HG03139 (cell line): ENCODE measurements at regions not wholly inside any gene's neighbourhood (a gene's known extent, or its start where the extent isn't known, plus 50 kb on each side); places are given as distances from the start of the nearest gene placed in this dataset.

Experiments used
- ATAC-seq: cut with Tn5 transposase; IDR thresholded peaks from one replicate; pipeline ENCODE4 v1.9.1; 2021; ENCODE audit not compliant: unreplicated experiment

GRCh38 chr5:136425921-136426320 is 60.6 kb upstream of the TRPC7 start:
- ATAC-seq = no peak

GRCh38 chr5:136424835-136425584 is 59.7 kb upstream of the TRPC7 start:
- no peak for ATAC-seq

- no peak for ATAC-seq
Measured at GRCh38 chr5:136423944-136424606, 58.7 kb upstream of the TRPC7 start.

GRCh38 chr5:136420168-136420898 is 55.0 kb upstream of the TRPC7 start:
- no peak for ATAC-seq

- no peak for ATAC-seq
Measured at GRCh38 chr5:136418301-136418700, 53.0 kb upstream of the TRPC7 start.
